ENCODE measurements at regions not wholly inside any gene's neighbourhood (a gene's known extent, or its start where the extent isn't known, plus 50 kb on each side); places are given as distances from the start of the nearest gene placed in this dataset.

GRCh38 chr10:129369566-129369965, 97.5 kb upstream of the MGMT start:
- Histone ChIP-seq H3K36me3 (ENCODE audit: insufficient read depth, low read length) (no peaks in the 10 kb centered on the region), H3K9ac (ENCODE audit: low read depth, low read length) (no peak overlapping the region), H3K27me3 (ENCODE audit: insufficient read depth, low read length) (no peaks in the 10 kb centered on the region), H3K4me3 (ENCODE audit: low read length) (no peak overlapping the region), H3K4me1 (ENCODE audit: insufficient read depth, low read length) (no peaks in the 10 kb centered on the region), H3K27ac (ENCODE audit: low read depth, low read length) (no peak overlapping the region), H3K9me3 (ENCODE audit: insufficient read depth, low read depth, low read length) (no peaks in the 10 kb centered on the region)
- WGBS, result 78% methylated on average over 10 of the region's 10 CpGs

GRCh38 chr10:129371541-129371940, 95.5 kb upstream of the MGMT start:
- no peak overlapping the region for H3K4me3 ChIP-seq (ENCODE audit: low read length)
- H3K27ac ChIP-seq (ENCODE audit: low read depth, low read length), result no peak overlapping the region
- no peaks in the 10 kb centered on the region for H3K36me3 ChIP-seq (ENCODE audit: insufficient read depth, low read length)
- WGBS, result 78% methylated on average over 7 of the region's 7 CpGs
- H3K27me3 ChIP-seq (ENCODE audit: insufficient read depth, low read length), result no peaks in the 10 kb centered on the region
- no peaks in the 10 kb centered on the region for H3K9me3 ChIP-seq (ENCODE audit: insufficient read depth, low read depth, low read length)
- H3K4me1 ChIP-seq (ENCODE audit: insufficient read depth, low read length), result no peaks in the 10 kb centered on the region
- no peak overlapping the region for H3K9ac ChIP-seq (ENCODE audit: low read depth, low read length)

- Histone ChIP-seq H3K27me3 (ENCODE audit: insufficient read depth, low read length) (no peaks in the 10 kb centered on the region), H3K4me3 (ENCODE audit: low read length) (no peak overlapping the region), H3K36me3 (ENCODE audit: insufficient read depth, low read length) (no peaks in the 10 kb centered on the region), H3K9me3 (ENCODE audit: insufficient read depth, low read depth, low read length) (no peaks in the 10 kb centered on the region), H3K9ac (ENCODE audit: low read depth, low read length) (no peak overlapping the region), H3K4me1 (ENCODE audit: insufficient read depth, low read length) (no peaks in the 10 kb centered on the region), H3K27ac (ENCODE audit: low read depth, low read length) (no peak overlapping the region)
- WGBS, result 97% methylated on average over 9 of the region's 9 CpGs
Measured at GRCh38 chr10:129372172-129372571, 94.9 kb upstream of the MGMT start.

- no peaks in the 10 kb centered on the region for H3K36me3 ChIP-seq (ENCODE audit: insufficient read depth, low read length)
Measured at GRCh38 chr10:129373231-129373630, 93.8 kb upstream of the MGMT start.

GRCh38 chr10:129373718-129374117, 93.3 kb upstream of the MGMT start:
- H3K27ac ChIP-seq (ENCODE audit: low read depth, low read length), result no peak overlapping the region
- no peaks in the 10 kb centered on the region for H3K36me3 ChIP-seq (ENCODE audit: insufficient read depth, low read length)
- H3K27me3 ChIP-seq (ENCODE audit: insufficient read depth, low read length), result no peaks in the 10 kb centered on the region
- WGBS, result 96% methylated on average over 12 of the region's 12 CpGs
- H3K4me3 ChIP-seq (ENCODE audit: low read length), result no peak overlapping the region
- no peaks in the 10 kb centered on the region for H3K4me1 ChIP-seq (ENCODE audit: insufficient read depth, low read length)
- H3K9ac ChIP-seq (ENCODE audit: low read depth, low read length), result no peak overlapping the region
- no peaks in the 10 kb centered on the region for H3K9me3 ChIP-seq (ENCODE audit: insufficient read depth, low read depth, low read length)

More at GRCh38 chr10:129373231-129373630, 93.8 kb upstream of the MGMT start:
- Histone ChIP-seq H3K27ac (ENCODE audit: low read depth, low read length) (no peak overlapping the region), H3K9ac (ENCODE audit: low read depth, low read length) (no peak overlapping the region), H3K27me3 (ENCODE audit: insufficient read depth, low read length) (no peaks in the 10 kb centered on the region), H3K9me3 (ENCODE audit: insufficient read depth, low read depth, low read length) (no peaks in the 10 kb centered on the region), H3K4me3 (ENCODE audit: low read length) (no peak overlapping the region), H3K4me1 (ENCODE audit: insufficient read depth, low read length) (no peaks in the 10 kb centered on the region)
- 95% methylated on average over 12 of the region's 12 CpGs for WGBS

- Histone ChIP-seq H3K27ac (ENCODE audit: low read depth, low read length) (no peak overlapping the region), H3K4me3 (ENCODE audit: low read length) (no peak overlapping the region), H3K9me3 (ENCODE audit: insufficient read depth, low read depth, low read length) (no peaks in the 10 kb centered on the region), H3K4me1 (ENCODE audit: insufficient read depth, low read length) (no peaks in the 10 kb centered on the region), H3K9ac (ENCODE audit: low read depth, low read length) (no peak overlapping the region), H3K36me3 (ENCODE audit: insufficient read depth, low read length) (no peaks in the 10 kb centered on the region), H3K27me3 (ENCODE audit: insufficient read depth, low read length) (no peaks in the 10 kb centered on the region)
- 97% methylated on average over 4 of the region's 4 CpGs for WGBS
Measured at GRCh38 chr10:129375171-129375570, 91.9 kb upstream of the MGMT start.

- Histone ChIP-seq H3K4me1 (ENCODE audit: insufficient read depth, low read length) (no peaks in the 10 kb centered on the region), H3K4me3 (ENCODE audit: low read length) (no peak overlapping the region), H3K36me3 (ENCODE audit: insufficient read depth, low read length) (no peaks in the 10 kb centered on the region), H3K9ac (ENCODE audit: low read depth, low read length) (no peak overlapping the region), H3K27ac (ENCODE audit: low read depth, low read length) (no peak overlapping the region), H3K9me3 (ENCODE audit: insufficient read depth, low read depth, low read length) (no peaks in the 10 kb centered on the region), H3K27me3 (ENCODE audit: insufficient read depth, low read length) (no peaks in the 10 kb centered on the region)
- WGBS, result 94% methylated on average over 9 of the region's 9 CpGs
Measured at GRCh38 chr10:129375912-129376311, 91.1 kb upstream of the MGMT start.

- H3K27ac ChIP-seq (ENCODE audit: low read depth, low read length), result no peak overlapping the region
- WGBS, result 95% methylated on average over 5 of the region's 5 CpGs
- no peaks in the 10 kb centered on the region for H3K36me3 ChIP-seq (ENCODE audit: insufficient read depth, low read length)
- H3K9me3 ChIP-seq (ENCODE audit: insufficient read depth, low read depth, low read length), result no peaks in the 10 kb centered on the region
- H3K4me3 ChIP-seq (ENCODE audit: low read length), result no peak overlapping the region
- H3K27me3 ChIP-seq (ENCODE audit: insufficient read depth, low read length), result no peaks in the 10 kb centered on the region
- no peak overlapping the region for H3K9ac ChIP-seq (ENCODE audit: low read depth, low read length)
- H3K4me1 ChIP-seq (ENCODE audit: insufficient read depth, low read length), result no peaks in the 10 kb centered on the region
Measured at GRCh38 chr10:129380279-129380678, 86.8 kb upstream of the MGMT start.

- Histone ChIP-seq H3K9ac (ENCODE audit: low read depth, low read length) (no peak overlapping the region), H3K27ac (ENCODE audit: low read depth, low read length) (no peak overlapping the region), H3K27me3 (ENCODE audit: insufficient read depth, low read length) (no peaks in the 10 kb centered on the region), H3K36me3 (ENCODE audit: insufficient read depth, low read length) (no peaks in the 10 kb centered on the region), H3K4me1 (ENCODE audit: insufficient read depth, low read length) (no peaks in the 10 kb centered on the region), H3K4me3 (ENCODE audit: low read length) (no peak overlapping the region), H3K9me3 (ENCODE audit: insufficient read depth, low read depth, low read length) (no peaks in the 10 kb centered on the region)
- 63% methylated on average over 1 of the region's 4 CpGs for WGBS
Measured at GRCh38 chr10:129381741-129382140, 85.3 kb upstream of the MGMT start.

- Histone ChIP-seq H3K27ac (ENCODE audit: low read depth, low read length) (no peak overlapping the region), H3K4me1 (ENCODE audit: insufficient read depth, low read length) (no peaks in the 10 kb centered on the region), H3K4me3 (ENCODE audit: low read length) (no peak overlapping the region), H3K9me3 (ENCODE audit: insufficient read depth, low read depth, low read length) (no peaks in the 10 kb centered on the region), H3K9ac (ENCODE audit: low read depth, low read length) (no peak overlapping the region), H3K27me3 (ENCODE audit: insufficient read depth, low read length) (no peaks in the 10 kb centered on the region), H3K36me3 (ENCODE audit: insufficient read depth, low read length) (no peaks in the 10 kb centered on the region)
- 86% methylated on average over 6 of the region's 6 CpGs for WGBS
Measured at GRCh38 chr10:129382401-129382800, 84.6 kb upstream of the MGMT start.

- H3K27ac ChIP-seq (ENCODE audit: low read depth, low read length), result no peak overlapping the region
- no peaks in the 10 kb centered on the region for H3K9me3 ChIP-seq (ENCODE audit: insufficient read depth, low read depth, low read length)
- H3K9ac ChIP-seq (ENCODE audit: low read depth, low read length), result no peak overlapping the region
- 91% methylated on average over 3 of the region's 3 CpGs for WGBS
- H3K4me1 ChIP-seq (ENCODE audit: insufficient read depth, low read length), result no peaks in the 10 kb centered on the region
- H3K36me3 ChIP-seq (ENCODE audit: insufficient read depth, low read length), result no peaks in the 10 kb centered on the region
- H3K4me3 ChIP-seq (ENCODE audit: low read length), result no peak overlapping the region
- H3K27me3 ChIP-seq (ENCODE audit: insufficient read depth, low read length), result no peaks in the 10 kb centered on the region
Measured at GRCh38 chr10:129383651-129384050, 83.4 kb upstream of the MGMT start.

GRCh38 chr10:129385600-129385999, 81.4 kb upstream of the MGMT start:
- Histone ChIP-seq H3K27me3 (ENCODE audit: insufficient read depth, low read length) (no peaks in the 10 kb centered on the region), H3K27ac (ENCODE audit: low read depth, low read length) (no peak overlapping the region), H3K9ac (ENCODE audit: low read depth, low read length) (no peak overlapping the region), H3K9me3 (ENCODE audit: insufficient read depth, low read depth, low read length) (no peaks in the 10 kb centered on the region), H3K36me3 (ENCODE audit: insufficient read depth, low read length) (no peaks in the 10 kb centered on the region), H3K4me1 (ENCODE audit: insufficient read depth, low read length) (no peaks in the 10 kb centered on the region), H3K4me3 (ENCODE audit: low read length) (no peak overlapping the region)
- WGBS, result 59% methylated on average over 4 of the region's 4 CpGs
